HCT116 (cell line): ENCODE measurements at regions not wholly inside any gene's neighbourhood (a gene's known extent, or its start where the extent isn't known, plus 50 kb on each side); places are given as distances from the start of the nearest gene placed in this dataset.

ENCODE experiments used
- EZH2 ChIP-seq: fragments of 200-600 bp; sonication (generic); IDR thresholded peaks from 2 replicates; pipeline ENCODE4 v1.6.1; 2017; ENCODE audit warnings: antibody characterized with exemption, mixed run types
- YY1 ChIP-seq: IDR thresholded peaks from 2 replicates; pipeline ENCODE4 v1.6.1; 2011; ENCODE audit warnings: low read length, low read depth, moderate library complexity, mild to moderate bottlenecking; ENCODE audit not compliant: insufficient replicate concordance; ENCODE audit errors: extremely low read depth
- TF ChIP-seq, protein P1 (sequence below): IDR thresholded peaks from 2 replicates; pipeline ENCODE4 v1.6.1; 2012; ENCODE audit warnings: low read depth

DNA sequence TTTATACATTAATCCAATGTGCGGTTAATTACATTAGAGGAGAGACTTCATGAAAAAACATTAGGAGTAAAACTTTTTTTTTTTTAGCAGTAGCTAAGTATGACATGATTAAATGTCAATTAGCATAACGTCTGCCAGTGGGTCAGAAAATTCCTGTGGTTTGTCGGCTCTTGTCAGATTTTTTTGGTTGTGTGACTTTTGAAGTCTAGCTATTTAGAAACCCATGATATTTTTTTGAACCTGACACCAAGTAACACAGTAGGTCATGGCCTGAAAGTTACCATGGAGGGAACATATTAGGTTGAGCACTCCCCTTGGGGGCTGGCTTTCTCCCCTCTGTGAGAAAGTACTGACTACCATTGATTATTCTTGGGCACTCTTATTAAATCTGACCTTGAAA, 84.8 kb upstream of the ALDH1A1 start:
- TF ChIP-seq EZH2 (no peak), YY1 (no peak)
- TF ChIP-seq, protein P1, sequence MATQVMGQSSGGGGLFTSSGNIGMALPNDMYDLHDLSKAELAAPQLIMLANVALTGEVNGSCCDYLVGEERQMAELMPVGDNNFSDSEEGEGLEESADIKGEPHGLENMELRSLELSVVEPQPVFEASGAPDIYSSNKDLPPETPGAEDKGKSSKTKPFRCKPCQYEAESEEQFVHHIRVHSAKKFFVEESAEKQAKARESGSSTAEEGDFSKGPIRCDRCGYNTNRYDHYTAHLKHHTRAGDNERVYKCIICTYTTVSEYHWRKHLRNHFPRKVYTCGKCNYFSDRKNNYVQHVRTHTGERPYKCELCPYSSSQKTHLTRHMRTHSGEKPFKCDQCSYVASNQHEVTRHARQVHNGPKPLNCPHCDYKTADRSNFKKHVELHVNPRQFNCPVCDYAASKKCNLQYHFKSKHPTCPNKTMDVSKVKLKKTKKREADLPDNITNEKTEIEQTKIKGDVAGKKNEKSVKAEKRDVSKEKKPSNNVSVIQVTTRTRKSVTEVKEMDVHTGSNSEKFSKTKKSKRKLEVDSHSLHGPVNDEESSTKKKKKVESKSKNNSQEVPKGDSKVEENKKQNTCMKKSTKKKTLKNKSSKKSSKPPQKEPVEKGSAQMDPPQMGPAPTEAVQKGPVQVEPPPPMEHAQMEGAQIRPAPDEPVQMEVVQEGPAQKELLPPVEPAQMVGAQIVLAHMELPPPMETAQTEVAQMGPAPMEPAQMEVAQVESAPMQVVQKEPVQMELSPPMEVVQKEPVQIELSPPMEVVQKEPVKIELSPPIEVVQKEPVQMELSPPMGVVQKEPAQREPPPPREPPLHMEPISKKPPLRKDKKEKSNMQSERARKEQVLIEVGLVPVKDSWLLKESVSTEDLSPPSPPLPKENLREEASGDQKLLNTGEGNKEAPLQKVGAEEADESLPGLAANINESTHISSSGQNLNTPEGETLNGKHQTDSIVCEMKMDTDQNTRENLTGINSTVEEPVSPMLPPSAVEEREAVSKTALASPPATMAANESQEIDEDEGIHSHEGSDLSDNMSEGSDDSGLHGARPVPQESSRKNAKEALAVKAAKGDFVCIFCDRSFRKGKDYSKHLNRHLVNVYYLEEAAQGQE = no peak
